ENCODE measurements at regions not wholly inside any gene's neighbourhood (a gene's known extent, or its start where the extent isn't known, plus 50 kb on each side); places are given as distances from the start of the nearest gene placed in this dataset.

DNA sequence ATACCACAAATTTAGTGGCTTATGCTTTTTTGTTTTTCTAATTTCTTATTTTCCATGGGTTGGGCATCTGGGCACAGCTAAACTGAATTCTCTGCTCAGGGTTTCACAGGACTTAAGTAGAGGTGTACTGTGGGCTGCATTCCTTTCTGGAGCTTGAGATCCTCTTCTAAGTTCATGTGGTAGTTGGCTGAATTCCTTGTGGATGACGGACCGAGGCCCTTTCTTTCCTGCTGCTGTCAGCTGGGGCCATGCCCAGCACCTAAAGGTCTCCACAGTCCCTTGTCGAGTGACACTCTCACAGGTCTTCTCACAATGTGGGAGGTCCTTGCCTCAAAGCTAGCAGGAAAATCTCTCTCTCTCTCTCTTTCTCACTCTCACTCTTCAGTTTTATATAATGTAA lies 433.5 kb upstream of the LRATD1 start:
- WGBS (ENCODE audit: insufficient coverage) = 86% methylated on average over 3 of the region's 3 CpGs
- ATAC-seq (ENCODE audit: low read depth) = no peak
- H3K27me3 ChIP-seq (replicated peaks in 1 of 4; ENCODE audit: control extremely low read depth in 1 of 4, control insufficient read depth in 3 of 4, insufficient read depth in 4 of 4, low read length in 3 of 4) = no peaks in the 10 kb centered on the region
- TF ChIP-seq, protein P1, sequence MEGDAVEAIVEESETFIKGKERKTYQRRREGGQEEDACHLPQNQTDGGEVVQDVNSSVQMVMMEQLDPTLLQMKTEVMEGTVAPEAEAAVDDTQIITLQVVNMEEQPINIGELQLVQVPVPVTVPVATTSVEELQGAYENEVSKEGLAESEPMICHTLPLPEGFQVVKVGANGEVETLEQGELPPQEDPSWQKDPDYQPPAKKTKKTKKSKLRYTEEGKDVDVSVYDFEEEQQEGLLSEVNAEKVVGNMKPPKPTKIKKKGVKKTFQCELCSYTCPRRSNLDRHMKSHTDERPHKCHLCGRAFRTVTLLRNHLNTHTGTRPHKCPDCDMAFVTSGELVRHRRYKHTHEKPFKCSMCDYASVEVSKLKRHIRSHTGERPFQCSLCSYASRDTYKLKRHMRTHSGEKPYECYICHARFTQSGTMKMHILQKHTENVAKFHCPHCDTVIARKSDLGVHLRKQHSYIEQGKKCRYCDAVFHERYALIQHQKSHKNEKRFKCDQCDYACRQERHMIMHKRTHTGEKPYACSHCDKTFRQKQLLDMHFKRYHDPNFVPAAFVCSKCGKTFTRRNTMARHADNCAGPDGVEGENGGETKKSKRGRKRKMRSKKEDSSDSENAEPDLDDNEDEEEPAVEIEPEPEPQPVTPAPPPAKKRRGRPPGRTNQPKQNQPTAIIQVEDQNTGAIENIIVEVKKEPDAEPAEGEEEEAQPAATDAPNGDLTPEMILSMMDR (IDR thresholded peaks at IDR 0.05) = no peak
- TF ChIP-seq EZH2 (IDR thresholded peaks at IDR 0.05; ENCODE audit: borderline replicate concordance, insufficient read depth, low read depth, low read length, poor library complexity, severe bottlenecking) = no peak
- H3K27ac Mint-ChIP-seq = no peak overlapping the region
- ChIA-PET CTCF (no interaction called here), POLR2A (no interaction called here)
- H3K36me3 ChIP-seq (replicated peaks in 1 of 2; ENCODE audit: control extremely low read depth in 1 of 2, control insufficient read depth in 1 of 2, extremely low read depth in 1 of 2, insufficient read depth in 2 of 2, low read length in 1 of 2) = no peaks in the 10 kb centered on the region
- no peaks in the 10 kb centered on the region for H3K4me1 Mint-ChIP-seq
- intact Hi-C loops (cut with micrococcal nuclease) = no loop called here
- no peak overlapping the region for H3K4me3 Mint-ChIP-seq
- no peak overlapping the region for H3K4me2 ChIP-seq (replicated peaks; ENCODE audit: low read depth, low read length, poor library complexity, severe bottlenecking)
- H4K20me1 ChIP-seq (ENCODE audit: control insufficient read depth, insufficient read depth, low read length, poor library complexity, severe bottlenecking) = no peaks in the 10 kb centered on the region
- no peak overlapping the region for H3K9ac ChIP-seq (ENCODE audit: low read length)
- H3K27me3 Mint-ChIP-seq = no peaks in the 10 kb centered on the region
- no peak for DNase-seq
- H3K9me3 Mint-ChIP-seq (ENCODE audit: insufficient read depth) = peaks cover 2% of the 10 kb centered on the region
- H2AFZ ChIP-seq (ENCODE audit: insufficient read depth, low read depth, low read length, poor library complexity, severe bottlenecking) = no peak overlapping the region
- no peaks in the 10 kb centered on the region for H3K79me2 ChIP-seq (ENCODE audit: control insufficient read depth, insufficient read depth, low read length)
- no peak overlapping the region for H3K4me3 ChIP-seq (ENCODE audit: control extremely low read depth in 1 of 5, extremely low read depth in 1 of 5, insufficient read depth in 1 of 5, low read depth in 2 of 5, low read length in 4 of 5)
- H3K4me1 ChIP-seq (ENCODE audit: control insufficient read depth in 2 of 2, insufficient read depth in 2 of 2, low read length in 2 of 2) = no peaks in the 10 kb centered on the region
- H3K9me3 ChIP-seq (ENCODE audit: control extremely low read depth in 1 of 3, control insufficient read depth in 2 of 3, insufficient read depth in 1 of 3, low read length in 2 of 3) = peaks cover 0 to under 1% (median 0%) of the 10 kb centered on the region in 3 donors
- H3K27ac ChIP-seq (ENCODE audit: low read length in 2 of 2) = no peak overlapping the region

DNA sequence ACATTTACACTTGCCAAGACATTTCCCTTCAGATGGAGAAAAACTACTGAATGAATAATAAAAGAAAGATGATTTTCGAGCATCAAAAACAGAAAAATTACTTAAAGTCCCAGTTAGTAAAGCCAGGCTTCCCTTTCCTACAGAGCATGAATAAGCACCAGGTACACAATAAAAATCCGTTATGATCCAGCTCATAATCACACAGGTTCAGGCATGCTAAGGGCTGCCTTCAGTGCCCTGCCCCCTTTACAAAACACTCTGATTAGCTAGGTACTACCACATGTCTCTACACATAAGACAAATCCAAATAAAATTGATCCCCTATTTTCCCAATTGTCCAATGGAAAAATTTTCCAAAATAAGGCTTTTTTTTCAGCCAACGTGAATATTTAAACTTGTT lies 413.2 kb upstream of the LRATD1 start:
- POLR2A ChIA-PET = no interaction called here
- no peak overlapping the region for H3K4me3 ChIP-seq (ENCODE audit: control extremely low read depth in 1 of 5, extremely low read depth in 1 of 5, insufficient read depth in 1 of 5, low read depth in 2 of 5, low read length in 4 of 5)
- no peaks in the 10 kb centered on the region for H3K27me3 Mint-ChIP-seq
- H3K27ac Mint-ChIP-seq = no peak overlapping the region
- WGBS (ENCODE audit: insufficient coverage) = 62% methylated on average over 1 of the region's 3 CpGs
- no peaks in the 10 kb centered on the region for H3K27me3 ChIP-seq (replicated peaks in 1 of 4; ENCODE audit: control extremely low read depth in 1 of 4, control insufficient read depth in 3 of 4, insufficient read depth in 4 of 4, low read length in 3 of 4)
- no peak overlapping the region for H3K4me3 Mint-ChIP-seq
- CTCF ChIA-PET = no interaction called here
- no peak overlapping the region for H2AFZ ChIP-seq (ENCODE audit: insufficient read depth, low read depth, low read length, poor library complexity, severe bottlenecking)
- H3K4me2 ChIP-seq (replicated peaks; ENCODE audit: low read depth, low read length, poor library complexity, severe bottlenecking) = no peak overlapping the region
- H3K36me3 ChIP-seq (replicated peaks in 1 of 2; ENCODE audit: control extremely low read depth in 1 of 2, control insufficient read depth in 1 of 2, extremely low read depth in 1 of 2, insufficient read depth in 2 of 2, low read length in 1 of 2) = no peaks in the 10 kb centered on the region
- H3K9ac ChIP-seq (ENCODE audit: low read length) = no peak overlapping the region
- H3K4me1 Mint-ChIP-seq = no peaks in the 10 kb centered on the region
- no peaks in the 10 kb centered on the region for H3K9me3 Mint-ChIP-seq (ENCODE audit: insufficient read depth)
- no peak overlapping the region for H3K27ac ChIP-seq (ENCODE audit: low read length in 2 of 2)
- DNase-seq (no peak), ATAC-seq (ENCODE audit: low read depth) (no peak)
- H4K20me1 ChIP-seq (ENCODE audit: control insufficient read depth, insufficient read depth, low read length, poor library complexity, severe bottlenecking) = no peaks in the 10 kb centered on the region
- intact Hi-C loops (cut with micrococcal nuclease) = no loop called here
- TF ChIP-seq, protein P1 (IDR thresholded peaks at IDR 0.05) = no peak
- TF ChIP-seq EZH2 (IDR thresholded peaks at IDR 0.05; ENCODE audit: borderline replicate concordance, insufficient read depth, low read depth, low read length, poor library complexity, severe bottlenecking) = no peak
- H3K4me1 ChIP-seq (ENCODE audit: control insufficient read depth in 2 of 2, insufficient read depth in 2 of 2, low read length in 2 of 2) = no peaks in the 10 kb centered on the region
- H3K9me3 ChIP-seq (ENCODE audit: control extremely low read depth in 1 of 3, control insufficient read depth in 2 of 3, insufficient read depth in 1 of 3, low read length in 2 of 3) = no peaks in the 10 kb centered on the region
- no peaks in the 10 kb centered on the region for H3K79me2 ChIP-seq (ENCODE audit: control insufficient read depth, insufficient read depth, low read length)

Measured in B cell (primary cell).